IMR-90 (cell line): ENCODE measurements at regions not wholly inside any gene's neighbourhood (a gene's known extent, or its start where the extent isn't known, plus 50 kb on each side); places are given as distances from the start of the nearest gene placed in this dataset.

Experiments
- ATAC-seq: fragments of 200-7000 bp; cut with Tn5 transposase; 2 replicates; pipeline ENCODE4 v1.9.1; 2020; ENCODE audit warnings: low read depth, mild to moderate bottlenecking, moderate library complexity
- BruUV-seq: library from RNA; stranded (reverse); fragments of 400-500 nt; replicated peaks from 2 replicates; lab custom pipeline; 2021; lab: Mats Ljungman, UMichigan
- CTCF ChIA-PET: fragments of 300-600 bp; formaldehyde crosslinking; extraction: SDS; loops from one replicate; lab custom pipeline; 2021; ENCODE audit warnings: antibody characterized with exemption; lab: Yijun Ruan, JAX
- POLR2A ChIA-PET: fragments of 300-600 bp; sonication (Branson Sonifier 250); formaldehyde crosslinking; loops from one replicate; lab custom pipeline; 2022; ENCODE audit warnings: antibody characterized with exemption; ENCODE audit not compliant: unreplicated experiment; lab: Charles Lee
- DNase-seq: peaks from one replicate; pipeline ENCODE4 v3.0.0; 2013
- H2AFZ ChIP-seq: replicated peaks from 2 replicates; pipeline ENCODE3; 2013; ENCODE audit warnings: low read length, mild to moderate bottlenecking; ENCODE audit not compliant: poor library complexity
- H2AK5ac ChIP-seq: 2 replicates; pipeline ENCODE4 v1.6.1; 2013; ENCODE audit warnings: low read depth, low read length, inconsistent platforms
- H2AK9ac ChIP-seq: replicated peaks from 2 replicates; pipeline ENCODE3; 2013; ENCODE audit warnings: mild to moderate bottlenecking, low read depth, low read length, moderate library complexity; ENCODE audit not compliant: poor library complexity
- H2BK120ac ChIP-seq: 2 replicates; pipeline ENCODE4 v1.6.1; 2013; ENCODE audit warnings: low read depth, low read length, inconsistent platforms
- H2BK15ac ChIP-seq: 3 replicates; pipeline ENCODE4 v1.6.1; 2013; ENCODE audit warnings: low read depth, low read length, inconsistent platforms
- H2BK20ac ChIP-seq: 2 replicates; pipeline ENCODE4 v1.6.1; 2013; ENCODE audit warnings: low read depth, mild to moderate bottlenecking, inconsistent platforms, low read length, moderate library complexity
- H2BK5ac ChIP-seq: 2 replicates; pipeline ENCODE4 v1.6.1; 2013; ENCODE audit warnings: mild to moderate bottlenecking, low read depth, low read length, inconsistent platforms; ENCODE audit not compliant: poor library complexity, severe bottlenecking
- H3K14ac ChIP-seq: replicated peaks from 2 replicates; pipeline ENCODE4 v1.6.1; 2013; ENCODE audit warnings: low read depth, low read length, inconsistent platforms
- H3K18ac ChIP-seq: 2 replicates; pipeline ENCODE4 v1.6.1; 2013; ENCODE audit warnings: low read depth, low read length, control low read depth
- H3K23ac ChIP-seq: 2 replicates; pipeline ENCODE4 v1.6.1; 2013; ENCODE audit warnings: low read depth, low read length, inconsistent platforms
- H3K27ac ChIP-seq: 2 replicates; pipeline ENCODE4 v1.5.1; 2013; ENCODE audit warnings: mild to moderate bottlenecking, control low read depth, low read length; ENCODE audit not compliant: insufficient read depth
- H3K27me3 ChIP-seq: 2 replicates; pipeline ENCODE4 v1.6.1; 2013; ENCODE audit warnings: low read length; ENCODE audit not compliant: control insufficient read depth, insufficient read depth
- H3K36me3 ChIP-seq: 2 replicates; pipeline ENCODE4 v1.6.1; 2013; ENCODE audit warnings: low read length, mixed read lengths; ENCODE audit not compliant: control insufficient read depth, insufficient read depth
- H3K4ac ChIP-seq: 2 replicates; pipeline ENCODE4 v1.6.1; 2013; ENCODE audit warnings: low read depth, low read length, inconsistent platforms
- H3K4me1 ChIP-seq: 2 replicates; pipeline ENCODE4 v1.6.1; 2013; ENCODE audit warnings: low read length, mixed read lengths; ENCODE audit not compliant: control insufficient read depth, insufficient read depth
- H3K4me2 ChIP-seq: 2 replicates; pipeline ENCODE4 v1.6.1; 2013; ENCODE audit warnings: low read depth, mild to moderate bottlenecking, control low read depth, low read length, moderate library complexity
- H3K4me3 ChIP-seq: 2 replicates; pipeline ENCODE4 v1.5.1; 2013; ENCODE audit warnings: low read depth, mild to moderate bottlenecking, control low read depth, low read length, moderate library complexity; ENCODE audit not compliant: insufficient read depth
- H3K56ac ChIP-seq: 2 replicates; pipeline ENCODE4 v1.6.1; 2013; ENCODE audit warnings: low read length, inconsistent platforms; ENCODE audit not compliant: insufficient read depth; ENCODE audit errors: extremely low read depth
- H3K79me1 ChIP-seq, 2 experiments: 2 replicates each; pipeline ENCODE4 v1.6.1; 2013; ENCODE audit warnings: low read length in 2 of 2, inconsistent platforms in 1 of 2, low read depth in 1 of 2
- H3K9ac ChIP-seq: 2 replicates; pipeline ENCODE4 v1.6.1; 2013; ENCODE audit warnings: low read depth, low read length, control low read depth
- H3K9me1 ChIP-seq: 2 replicates; pipeline ENCODE4 v1.6.1; 2013; ENCODE audit warnings: low read length, inconsistent platforms; ENCODE audit not compliant: insufficient read depth
- H3K9me3 ChIP-seq: 2 replicates; pipeline ENCODE4 v1.6.1; 2013; ENCODE audit warnings: low read length; ENCODE audit not compliant: control insufficient read depth, insufficient read depth
- H4K20me1 ChIP-seq: 2 replicates; pipeline ENCODE4 v1.6.1; 2013; ENCODE audit warnings: low read length, inconsistent platforms; ENCODE audit not compliant: insufficient read depth
- H4K5ac ChIP-seq: 2 replicates; pipeline ENCODE4 v1.6.1; 2013; ENCODE audit warnings: mild to moderate bottlenecking, low read depth, low read length, control low read depth
- H4K8ac ChIP-seq, 2 experiments: 2 replicates each; pipeline ENCODE4 v1.6.1; 2013; ENCODE audit warnings: low read depth in 2 of 2, low read length in 2 of 2, control low read depth in 1 of 2, inconsistent platforms in 1 of 2
- H4K91ac ChIP-seq: 2 replicates; pipeline ENCODE4 v1.6.1; 2013; ENCODE audit warnings: low read depth, low read length, inconsistent platforms; ENCODE audit not compliant: insufficient read depth
- CEBPB ChIP-seq: IDR thresholded peaks from 2 replicates; pipeline ENCODE4 v1.6.1; 2012; ENCODE audit warnings: low read depth, low read length, improper control_type of control experiment
- ELK1 ChIP-seq: fragments of 150-350 bp; IDR thresholded peaks from 2 replicates; pipeline ENCODE4 v1.6.1; 2016; ENCODE audit warnings: low read depth, mild to moderate bottlenecking, low read length, moderate library complexity, borderline replicate concordance
- FOS ChIP-seq: fragments of 150-350 bp; IDR thresholded peaks from 2 replicates; pipeline ENCODE4 v1.6.1; 2016; ENCODE audit warnings: low read depth, low read length
- MAFK ChIP-seq: IDR thresholded peaks from 2 replicates; pipeline ENCODE4 v1.6.1; 2012; ENCODE audit warnings: low read depth, low read length, improper control_type of control experiment
- MXI1 ChIP-seq: IDR thresholded peaks from 2 replicates; pipeline ENCODE4 v1.6.1; 2012; ENCODE audit warnings: low read depth, mild to moderate bottlenecking, low read length, moderate library complexity, borderline replicate concordance
- NFE2L2 ChIP-seq: fragments of 150-350 bp; IDR thresholded peaks from 2 replicates; pipeline ENCODE4 v1.6.1; 2016; ENCODE audit warnings: low read depth, mild to moderate bottlenecking, low read length
- RAD21 ChIP-seq: IDR thresholded peaks from 2 replicates; pipeline ENCODE4 v1.6.1; 2012; ENCODE audit warnings: low read length, improper control_type of control experiment
- RCOR1 ChIP-seq: IDR thresholded peaks from 2 replicates; pipeline ENCODE4 v1.6.1; 2012; ENCODE audit warnings: mild to moderate bottlenecking, low read length, improper control_type of control experiment; ENCODE audit not compliant: insufficient replicate concordance
- RFX5 ChIP-seq: IDR thresholded peaks from 2 replicates; pipeline ENCODE4 v1.8.0; 2012; ENCODE audit warnings: low read depth, mild to moderate bottlenecking, low read length, moderate library complexity
- SMC3 ChIP-seq: fragments of 150-350 bp; IDR thresholded peaks from 2 replicates; pipeline ENCODE4 v1.6.1; 2016; ENCODE audit warnings: low read depth, mild to moderate bottlenecking, antibody characterized with exemption, low read length, moderate library complexity
- USF2 ChIP-seq: fragments of 150-350 bp; IDR thresholded peaks from 2 replicates; pipeline ENCODE4 v1.6.1; 2017; ENCODE audit warnings: mild to moderate bottlenecking, antibody characterized with exemption, low read length, low read depth
- WGBS, 2 experiments: methylation state at CpG; one replicate each; pipeline versions ENCODE4 v1.1.5 to v1.1.7; 2013; ENCODE audit warnings: missing lambda C conversion rate in 2 of 2; ENCODE audit not compliant: insufficient read length in 1 of 2; ENCODE audit errors: extremely low coverage in 2 of 2; 5-methylcytosine and 5-hydroxymethylcytosine counted together
- dilution Hi-C: fragments of 300-500 bp; cut with HindIII; formaldehyde crosslinking; loops from one replicate; pipeline ENCODE4 v1.14.3; 2018; ENCODE audit warnings: low sequenced_read_pairs; ENCODE audit not compliant: unreplicated experiment
- in situ Hi-C: fragments of 300-500 bp; cut with MboI; formaldehyde crosslinking; loops from 3 replicates; pipeline ENCODE4 v1.14.3; 2019; ENCODE audit warnings: low sequenced_read_pairs, inconsistent platforms, mixed read lengths
- intact Hi-C: fragments of 100-400 bp; cut with micrococcal nuclease; formaldehyde crosslinking; loops from 2 replicates; pipeline ENCODE4 v1.10.0; 2022
- TF ChIP-seq, protein P1 (sequence below): conservative IDR thresholded peaks from 2 replicates; pipeline ENCODE4 v1.5.1; 2012; ENCODE audit warnings: mild to moderate bottlenecking, low read depth, low read length, improper control_type of control experiment

DNA sequence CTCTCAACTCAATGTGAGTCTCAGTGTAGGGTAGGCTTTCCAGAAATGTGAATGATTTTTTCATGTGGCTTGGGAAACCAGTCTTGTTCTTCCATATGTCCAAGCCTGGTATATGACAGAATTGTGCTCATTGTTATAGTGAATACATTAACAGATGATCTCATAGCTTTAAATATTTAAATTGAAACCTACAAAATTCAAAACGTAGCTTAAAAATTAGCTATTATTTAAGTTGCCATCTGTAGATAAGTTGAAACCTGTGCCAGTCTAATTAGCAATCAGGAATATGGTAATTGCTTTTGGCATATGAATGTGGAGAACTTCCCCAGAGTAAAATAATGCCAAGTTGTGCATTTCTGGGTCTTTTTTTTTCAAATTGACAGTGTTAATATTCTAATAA is 891.6 kb upstream of the SEL1L start:
- Histone ChIP-seq H3K9ac (no peak overlapping the region), H4K20me1 (no peaks in the 10 kb centered on the region)
- no CpG with 5 or more reads among the region's 1 CpG for WGBS, 2 experiments

More for the DNA sequence above, 891.6 kb upstream of the SEL1L start:
- H2AFZ ChIP-seq: no peak overlapping the region
- H3K27me3 ChIP-seq: no peaks in the 10 kb centered on the region
- no peak overlapping the region for H2BK20ac ChIP-seq
- no peak overlapping the region for H3K27ac ChIP-seq
- no peaks in the 10 kb centered on the region for H3K36me3 ChIP-seq
- no peak for TF ChIP-seq USF2
- TF ChIP-seq MXI1: no peak
- no peak for TF ChIP-seq CEBPB
- TF ChIP-seq ELK1: no peak
- no peak for TF ChIP-seq MAFK
- TF ChIP-seq RFX5: no peak
- TF ChIP-seq, protein P1, sequence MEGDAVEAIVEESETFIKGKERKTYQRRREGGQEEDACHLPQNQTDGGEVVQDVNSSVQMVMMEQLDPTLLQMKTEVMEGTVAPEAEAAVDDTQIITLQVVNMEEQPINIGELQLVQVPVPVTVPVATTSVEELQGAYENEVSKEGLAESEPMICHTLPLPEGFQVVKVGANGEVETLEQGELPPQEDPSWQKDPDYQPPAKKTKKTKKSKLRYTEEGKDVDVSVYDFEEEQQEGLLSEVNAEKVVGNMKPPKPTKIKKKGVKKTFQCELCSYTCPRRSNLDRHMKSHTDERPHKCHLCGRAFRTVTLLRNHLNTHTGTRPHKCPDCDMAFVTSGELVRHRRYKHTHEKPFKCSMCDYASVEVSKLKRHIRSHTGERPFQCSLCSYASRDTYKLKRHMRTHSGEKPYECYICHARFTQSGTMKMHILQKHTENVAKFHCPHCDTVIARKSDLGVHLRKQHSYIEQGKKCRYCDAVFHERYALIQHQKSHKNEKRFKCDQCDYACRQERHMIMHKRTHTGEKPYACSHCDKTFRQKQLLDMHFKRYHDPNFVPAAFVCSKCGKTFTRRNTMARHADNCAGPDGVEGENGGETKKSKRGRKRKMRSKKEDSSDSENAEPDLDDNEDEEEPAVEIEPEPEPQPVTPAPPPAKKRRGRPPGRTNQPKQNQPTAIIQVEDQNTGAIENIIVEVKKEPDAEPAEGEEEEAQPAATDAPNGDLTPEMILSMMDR: no peak
- TF ChIP-seq RCOR1: no peak
- TF ChIP-seq FOS: no peak
- no peak for TF ChIP-seq SMC3
- no peak for TF ChIP-seq RAD21
- TF ChIP-seq NFE2L2: no peak
- no peak overlapping the region for H3K18ac ChIP-seq
- no peak overlapping the region for H2BK5ac ChIP-seq
- in situ Hi-C loops (no loop called here), intact Hi-C loops (no loop called here), dilution Hi-C loops (no loop called here)
- CTCF ChIA-PET: no interaction called here
- no peak overlapping the region for H3K23ac ChIP-seq
- no peak overlapping the region for H2AK5ac ChIP-seq
- peaks cover 11% of the 10 kb centered on the region for H3K9me3 ChIP-seq
- no peak overlapping the region for H3K4ac ChIP-seq
- H3K14ac ChIP-seq: no peak overlapping the region
- no peak overlapping the region for H2AK9ac ChIP-seq
- POLR2A ChIA-PET: no interaction called here
- H2BK15ac ChIP-seq: no peak overlapping the region
- DNase-seq (no peak), ATAC-seq (no peak)
- no peak overlapping the region for H4K91ac ChIP-seq
- H3K9me1 ChIP-seq: no peaks in the 10 kb centered on the region
- BruUV-seq: no TSS peak
- H3K4me1 ChIP-seq: no peaks in the 10 kb centered on the region
- H4K8ac ChIP-seq: no peak overlapping the region
- no peak overlapping the region for H3K4me2 ChIP-seq
- H3K79me1 ChIP-seq: no peaks in the 10 kb centered on the region
- H3K56ac ChIP-seq: no peak overlapping the region
- no peak overlapping the region for H4K5ac ChIP-seq
- H3K4me3 ChIP-seq: no peak overlapping the region
- no peak overlapping the region for H2BK120ac ChIP-seq
